HAP-1 (cell line): ENCODE measurements at regions not wholly inside any gene's neighbourhood (a gene's known extent, or its start where the extent isn't known, plus 50 kb on each side); places are given as distances from the start of the nearest gene placed in this dataset.

Experiments used
- DNase-seq, 2 experiments: peaks; one replicate each; pipeline ENCODE4 v3.0.0-alpha.2; 2016 to 2020; ENCODE audit warnings: low spot score in 2 of 2
- H3K27me3 ChIP-seq: fragments of 250-450 bp; sonication (Bioruptor Pico); 2 replicates; pipeline ENCODE4 v1.5.1; 2020; ENCODE audit warnings: low read depth, mild to moderate bottlenecking, moderate library complexity
- H3K36me3 ChIP-seq: fragments of 250-450 bp; sonication (Bioruptor Pico); replicated peaks from 2 replicates; pipeline ENCODE4 v1.5.1; 2020; ENCODE audit warnings: mild to moderate bottlenecking
- H3K4me1 ChIP-seq: fragments of 250-450 bp; sonication (Bioruptor Pico); 2 replicates; pipeline ENCODE4 v1.5.1; 2020; ENCODE audit warnings: mild to moderate bottlenecking
- H3K4me3 ChIP-seq: fragments of 250-450 bp; sonication (Bioruptor Pico); 2 replicates; pipeline ENCODE4 v1.5.1; 2020; ENCODE audit warnings: mild to moderate bottlenecking, moderate library complexity
- H3K9me3 ChIP-seq: fragments of 250-450 bp; sonication (Bioruptor Pico); 2 replicates; pipeline ENCODE4 v1.5.1; 2020; ENCODE audit warnings: mild to moderate bottlenecking, moderate library complexity
- in situ Hi-C: fragments of 300-500 bp; cut with MboI; formaldehyde crosslinking; loops from 3 replicates; pipeline ENCODE4 v1.14.3; 2020; ENCODE audit warnings: low sequenced_read_pairs, inconsistent platforms, mixed read lengths

DNA sequence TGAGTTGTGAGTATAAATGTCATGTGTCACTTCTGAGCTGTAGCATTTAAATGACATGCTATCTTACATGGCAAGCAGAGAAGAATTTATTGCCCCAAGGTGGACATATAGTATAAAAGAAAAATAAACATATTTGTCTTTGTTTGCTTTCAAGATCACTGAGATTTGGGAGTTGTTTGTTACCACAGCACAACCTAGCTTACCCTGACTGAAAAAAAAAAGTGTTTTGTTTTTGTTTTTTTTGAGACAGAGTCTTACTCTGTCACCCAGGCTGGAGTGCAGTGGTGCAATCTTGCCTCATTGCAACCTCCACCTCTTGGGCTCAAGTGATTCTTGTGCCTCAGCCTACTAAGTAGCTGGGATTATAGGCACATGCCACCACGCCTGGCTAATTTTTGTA lies 596.5 kb downstream of the MED13L start:
- H3K4me1 ChIP-seq, result no peaks in the 10 kb centered on the region
- in situ Hi-C loops, result no loop called here
- no peaks in the 10 kb centered on the region for H3K36me3 ChIP-seq
- H3K9me3 ChIP-seq, result no peaks in the 10 kb centered on the region
- no peaks in the 10 kb centered on the region for H3K27me3 ChIP-seq
- H3K4me3 ChIP-seq, result no peak overlapping the region
- DNase-seq, result no peak

DNA sequence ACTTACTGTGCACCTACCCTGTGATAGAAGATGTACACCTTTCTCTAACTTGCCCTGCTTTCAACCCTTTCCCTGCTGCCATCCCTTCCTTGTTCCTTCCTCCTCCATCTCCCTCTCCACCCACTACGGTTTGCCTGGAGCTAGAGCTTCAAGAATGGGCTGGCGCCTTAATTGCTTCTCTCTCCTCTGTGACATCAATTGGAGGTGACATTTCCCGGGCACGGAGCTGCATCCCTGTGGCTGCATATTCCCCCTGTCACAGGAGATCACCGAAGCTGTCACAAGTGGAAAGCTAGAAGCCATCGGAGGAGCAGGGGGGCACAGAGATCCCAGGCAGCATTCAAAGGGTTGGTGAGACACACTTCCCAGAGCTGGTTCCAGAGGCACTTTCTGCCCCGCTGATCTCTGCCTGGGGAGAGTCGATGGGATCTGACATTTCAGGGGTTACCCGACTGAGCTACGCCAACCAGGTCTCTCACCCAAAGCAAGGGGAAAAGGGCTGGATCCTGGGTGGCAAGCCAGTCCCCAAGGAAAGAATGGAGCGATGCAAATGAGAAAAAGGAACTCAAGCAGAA lies 604.9 kb downstream of the MED13L start:
- no peaks in the 10 kb centered on the region for H3K27me3 ChIP-seq
- no peak overlapping the region for H3K4me3 ChIP-seq
- no peaks in the 10 kb centered on the region for H3K36me3 ChIP-seq
- in situ Hi-C loops, result no loop called here
- H3K9me3 ChIP-seq, result no peaks in the 10 kb centered on the region
- H3K4me1 ChIP-seq, result no peaks in the 10 kb centered on the region
- DNase-seq, result no peak

DNA sequence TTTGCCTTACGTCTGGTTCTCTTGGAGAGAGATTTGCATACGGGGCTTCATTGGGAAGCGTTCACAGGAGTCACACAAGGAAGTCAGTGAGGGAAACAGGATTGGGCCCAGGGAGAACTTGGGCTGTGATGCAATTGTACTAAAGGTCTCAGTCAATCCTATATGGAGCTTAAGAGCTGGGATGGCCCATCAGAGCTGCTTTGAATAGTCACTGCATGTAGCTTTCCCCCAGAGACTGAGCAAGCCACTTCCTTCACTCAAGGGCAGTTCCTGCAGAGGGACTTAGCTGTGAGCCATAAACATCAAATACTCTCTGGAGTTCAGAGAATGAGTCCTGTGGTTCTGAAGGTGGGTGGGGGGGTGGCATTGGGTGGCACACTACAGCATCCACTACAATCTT lies 605.4 kb downstream of the MED13L start:
- Histone ChIP-seq H3K36me3 (no peaks in the 10 kb centered on the region), H3K4me1 (no peaks in the 10 kb centered on the region), H3K9me3 (no peaks in the 10 kb centered on the region), H3K27me3 (no peaks in the 10 kb centered on the region), H3K4me3 (no peak overlapping the region)
- DNase-seq, result no peak
- in situ Hi-C loops, result no loop called here

DNA sequence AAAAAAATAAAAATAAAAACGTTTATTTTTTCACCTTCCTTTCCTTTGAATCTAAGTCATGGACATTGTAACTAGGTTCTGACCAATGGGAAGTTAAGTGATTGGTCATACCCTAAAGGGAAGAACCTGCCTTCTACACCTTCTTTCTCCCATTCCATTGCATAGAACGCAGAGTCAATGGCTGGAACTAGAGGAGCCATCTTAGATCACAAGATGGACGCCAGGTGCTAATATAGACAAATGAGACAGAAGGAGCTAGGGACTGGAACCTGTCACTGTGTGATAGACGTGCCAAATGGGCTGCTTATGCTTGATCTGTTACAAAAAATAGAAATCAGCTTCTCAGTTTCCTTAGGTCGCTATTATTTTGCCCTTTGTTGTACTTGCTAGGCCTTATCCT lies 606.6 kb downstream of the MED13L start:
- H3K27me3 ChIP-seq, result no peaks in the 10 kb centered on the region
- in situ Hi-C loops, result no loop called here

DNA sequence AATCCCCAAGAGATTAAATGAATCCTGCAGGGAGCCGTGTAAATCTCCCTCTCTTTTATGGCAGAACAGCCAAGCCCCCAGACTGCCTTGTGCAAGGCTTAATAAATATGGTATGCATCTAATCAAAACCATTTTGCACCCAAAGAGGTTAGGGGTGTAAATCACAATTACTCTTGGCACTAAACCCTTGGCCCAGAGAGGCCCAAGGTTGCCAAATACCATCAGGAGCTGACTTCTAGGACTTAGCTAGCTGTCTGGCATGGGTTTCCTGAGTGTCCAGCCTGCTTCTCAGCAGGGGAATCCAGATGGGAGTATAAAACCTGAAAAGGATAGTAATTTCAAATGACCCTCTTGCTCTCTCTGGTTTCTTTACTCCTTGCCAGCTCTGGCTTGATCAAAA lies 610.4 kb downstream of the MED13L start:
- Histone ChIP-seq H3K27me3 (no peaks in the 10 kb centered on the region), H3K4me1 (no peaks in the 10 kb centered on the region), H3K4me3 (no peak overlapping the region), H3K36me3 (no peaks in the 10 kb centered on the region), H3K9me3 (no peaks in the 10 kb centered on the region)
- DNase-seq, result no peak
- in situ Hi-C loops, result no loop called here

More for the DNA sequence above, 606.6 kb downstream of the MED13L start:
- no peak for DNase-seq
- Histone ChIP-seq H3K4me1 (no peaks in the 10 kb centered on the region), H3K4me3 (no peak overlapping the region), H3K9me3 (no peaks in the 10 kb centered on the region), H3K36me3 (no peaks in the 10 kb centered on the region)

DNA sequence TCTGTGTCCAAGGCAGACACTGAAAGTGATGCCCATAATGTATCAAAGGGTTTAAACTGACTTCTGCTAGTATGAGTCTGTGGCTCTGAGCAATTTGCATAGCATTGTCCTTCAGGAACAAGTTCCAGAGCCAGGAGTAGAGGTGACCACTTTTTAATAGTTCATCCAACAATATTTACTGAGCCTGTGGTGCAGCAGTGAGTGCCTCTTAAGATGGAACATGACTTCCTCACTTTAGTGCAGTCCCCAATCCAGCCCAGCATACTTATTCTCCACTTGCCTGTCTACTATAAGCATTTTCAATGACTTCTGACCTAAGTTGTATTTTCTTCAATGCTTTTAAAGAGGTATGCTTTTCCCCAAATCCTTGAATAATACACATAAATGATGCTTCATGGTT lies 611.3 kb downstream of the MED13L start:
- no peaks in the 10 kb centered on the region for H3K36me3 ChIP-seq
- H3K4me3 ChIP-seq, result no peak overlapping the region
- H3K9me3 ChIP-seq, result no peaks in the 10 kb centered on the region
- no peaks in the 10 kb centered on the region for H3K4me1 ChIP-seq
- no peak for DNase-seq
- in situ Hi-C loops, result no loop called here
- no peaks in the 10 kb centered on the region for H3K27me3 ChIP-seq

DNA sequence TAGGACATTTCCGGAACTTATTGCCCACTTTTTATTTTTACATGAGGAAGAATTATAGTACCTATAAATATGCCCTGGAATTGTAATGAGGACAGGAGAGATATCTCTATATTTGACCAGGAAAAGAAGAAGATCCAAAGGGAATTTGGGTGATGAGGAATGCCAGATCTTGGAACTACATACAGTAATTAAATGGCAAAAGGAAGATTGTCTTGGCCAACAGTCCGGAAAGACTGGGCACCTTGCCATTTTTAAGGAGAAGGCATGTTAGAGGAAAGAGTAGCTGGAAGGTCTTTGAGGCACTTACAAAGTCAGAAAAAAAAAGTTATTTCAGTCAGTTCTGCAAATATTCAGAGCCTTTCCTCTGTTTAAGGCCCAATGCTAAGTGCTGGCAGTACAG lies 616.4 kb downstream of the MED13L start:
- in situ Hi-C loops, result no loop called here
- H3K36me3 ChIP-seq, result no peaks in the 10 kb centered on the region
- no peaks in the 10 kb centered on the region for H3K4me1 ChIP-seq
- no peaks in the 10 kb centered on the region for H3K27me3 ChIP-seq
- DNase-seq, result no peak
- H3K9me3 ChIP-seq, result no peaks in the 10 kb centered on the region
- no peak overlapping the region for H3K4me3 ChIP-seq

DNA sequence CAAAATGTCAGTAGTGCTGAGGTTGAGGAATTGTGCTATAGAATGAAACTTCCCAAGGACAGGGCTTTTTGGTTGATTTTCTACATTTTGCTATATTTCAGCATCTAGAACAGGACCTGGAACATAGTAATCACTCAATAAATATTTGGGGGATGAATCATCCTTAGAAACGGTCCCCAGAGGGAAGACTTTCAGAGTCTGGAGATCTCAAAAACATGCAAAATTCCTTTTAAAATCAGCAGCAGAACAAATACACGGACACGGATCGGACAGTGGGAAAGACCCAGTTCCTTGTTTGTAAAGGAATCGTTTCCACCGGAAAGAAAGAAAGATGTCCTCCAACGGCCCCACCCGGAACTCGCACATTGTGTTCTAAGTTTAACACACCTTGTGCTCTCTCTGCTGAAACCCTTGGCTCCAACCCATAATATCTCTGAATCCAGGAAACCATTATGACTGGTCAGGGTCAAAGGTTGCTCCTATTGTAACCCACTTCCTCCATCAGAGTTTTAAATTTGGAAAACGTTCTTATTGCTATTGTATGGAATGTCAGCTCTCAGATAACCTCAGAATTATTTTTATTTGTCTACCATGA lies 617.2 kb downstream of the MED13L start:
- H3K4me3 ChIP-seq, result no peak overlapping the region
- in situ Hi-C loops, result no loop called here

DNA sequence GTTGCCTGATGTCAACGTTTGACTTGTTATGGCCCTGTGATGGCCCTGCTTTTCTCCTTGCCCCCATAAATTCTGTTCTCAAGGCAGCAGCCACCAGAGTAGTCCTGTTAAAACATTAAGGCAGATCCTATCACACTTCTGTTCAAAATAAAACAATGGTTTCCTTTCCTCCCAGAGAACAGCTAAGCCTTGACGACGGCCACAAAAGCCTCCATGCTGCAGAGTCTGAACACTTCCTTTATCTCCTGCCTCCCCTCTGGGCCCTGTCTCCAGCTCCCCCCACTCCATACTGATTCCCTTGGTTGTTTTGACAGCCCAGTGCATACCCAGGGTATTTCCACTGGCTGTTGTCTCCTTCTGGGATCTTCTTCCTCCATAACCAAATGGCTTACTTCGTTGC lies 618.1 kb downstream of the MED13L start:
- in situ Hi-C loops, result no loop called here
- H3K9me3 ChIP-seq, result no peaks in the 10 kb centered on the region
- no peak overlapping the region for H3K4me3 ChIP-seq
- no peaks in the 10 kb centered on the region for H3K4me1 ChIP-seq
- DNase-seq, result no peak
- H3K36me3 ChIP-seq, result no peaks in the 10 kb centered on the region
- 0 out of 2 replicates have a peak, but pooled peaks cover 4% of the 10 kb centered on the region for H3K27me3 ChIP-seq

More for the DNA sequence above, 617.2 kb downstream of the MED13L start:
- H3K27me3 ChIP-seq, result no peaks in the 10 kb centered on the region
- no peaks in the 10 kb centered on the region for H3K36me3 ChIP-seq
- H3K4me1 ChIP-seq, result no peaks in the 10 kb centered on the region
- H3K9me3 ChIP-seq, result no peaks in the 10 kb centered on the region
- DNase-seq, result no peak

DNA sequence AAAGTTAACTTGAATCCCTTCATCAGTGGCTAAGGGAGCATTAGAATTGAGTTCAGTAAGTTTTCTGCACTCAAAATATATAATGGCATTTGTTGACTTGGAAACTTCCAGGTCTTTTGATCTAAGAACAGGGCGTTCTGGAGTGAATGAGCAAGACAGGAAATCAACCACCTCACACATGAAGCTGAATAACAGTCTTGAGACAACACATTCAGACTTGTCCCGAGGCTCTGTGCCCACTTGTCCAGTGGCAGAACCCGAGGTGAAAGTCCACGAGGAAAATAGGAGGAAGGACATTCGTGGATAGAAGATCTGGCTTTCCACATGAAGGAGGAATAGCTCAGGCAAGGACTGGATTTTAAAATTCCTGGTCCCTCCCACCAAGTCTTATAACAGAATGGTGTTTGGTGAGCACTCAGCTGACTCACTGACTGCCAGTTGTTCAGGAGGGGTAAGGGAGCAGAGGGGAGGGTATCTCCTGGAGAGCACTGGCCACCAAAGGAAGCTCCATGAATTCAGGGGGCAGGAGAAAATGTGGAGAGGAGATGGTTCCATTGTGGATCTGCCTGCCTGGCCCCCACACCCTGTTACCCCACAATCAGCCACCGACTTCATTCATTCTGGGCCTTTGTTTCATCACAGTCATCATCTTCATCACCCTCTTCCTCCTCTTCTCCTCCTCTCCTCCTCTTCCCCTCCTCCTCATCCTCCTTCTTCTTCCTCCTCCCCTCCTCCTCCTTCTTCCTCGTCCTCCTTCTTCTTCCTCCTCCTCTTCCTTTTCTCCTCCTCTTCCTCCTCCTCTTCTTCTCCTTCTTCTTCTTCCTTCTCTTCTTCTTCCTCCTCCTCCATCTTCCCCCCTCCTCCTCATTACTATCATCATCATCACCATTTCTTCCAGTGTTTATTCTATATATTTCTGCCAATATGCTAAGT lies 620.1 kb downstream of the MED13L start:
- 0 out of 2 replicates have a peak, but pooled peaks cover 4% of the 10 kb centered on the region for H3K27me3 ChIP-seq
- H3K4me1 ChIP-seq, result no peaks in the 10 kb centered on the region
- no peaks in the 10 kb centered on the region for H3K36me3 ChIP-seq
- no peak for DNase-seq
- in situ Hi-C loops, result no loop called here
- no peak overlapping the region for H3K4me3 ChIP-seq
- no peaks in the 10 kb centered on the region for H3K9me3 ChIP-seq

DNA sequence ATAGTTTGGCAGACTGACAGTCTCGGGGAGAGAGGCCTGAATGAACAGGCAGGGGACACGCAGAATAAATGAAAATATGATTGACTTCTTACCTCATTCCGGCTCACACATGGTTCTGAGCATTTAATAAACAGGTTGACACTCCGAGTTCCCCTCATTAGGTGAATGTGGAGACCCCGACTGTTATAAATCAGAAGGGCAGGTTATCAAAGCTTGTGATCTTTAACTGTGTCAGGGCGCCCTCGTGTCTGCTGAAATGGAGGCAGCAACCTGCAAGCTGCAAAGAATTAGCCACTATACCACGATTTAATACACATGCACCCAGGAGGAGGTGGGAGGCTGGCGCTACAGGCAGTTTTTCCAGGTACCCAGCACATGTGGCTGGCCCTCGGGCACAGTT lies 627.5 kb downstream of the MED13L start:
- in situ Hi-C loops, result no loop called here
- no peak for DNase-seq
- no peaks in the 10 kb centered on the region for H3K36me3 ChIP-seq
- H3K4me3 ChIP-seq, result no peak overlapping the region
- no peaks in the 10 kb centered on the region for H3K4me1 ChIP-seq
- no peaks in the 10 kb centered on the region for H3K9me3 ChIP-seq
- 0 out of 2 replicates have a peak, but pooled peaks cover 2% of the 10 kb centered on the region for H3K27me3 ChIP-seq

DNA sequence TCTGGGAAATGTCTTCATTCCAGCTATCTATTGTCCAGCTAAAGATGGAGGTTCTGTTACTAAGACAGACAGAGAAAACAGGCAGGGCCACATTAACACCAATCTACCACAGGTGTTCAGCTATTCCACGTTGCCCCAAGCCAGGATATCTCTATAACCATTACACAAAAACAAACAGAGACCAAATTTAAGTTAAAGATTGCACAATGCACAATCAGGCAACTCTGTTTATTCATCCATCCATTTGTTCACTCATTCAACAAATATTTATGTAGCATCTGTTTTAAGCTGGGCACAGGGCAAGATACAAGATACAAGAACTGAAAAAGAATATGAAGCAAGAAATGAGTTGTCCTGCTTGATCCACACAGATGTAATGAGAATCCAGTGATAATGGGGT lies 629.0 kb downstream of the MED13L start:
- H3K4me1 ChIP-seq, result no peaks in the 10 kb centered on the region
- no peak for DNase-seq
- no peak overlapping the region for H3K4me3 ChIP-seq
- H3K36me3 ChIP-seq, result no peaks in the 10 kb centered on the region
- H3K27me3 ChIP-seq, result no peaks in the 10 kb centered on the region
- in situ Hi-C loops, result no loop called here
- H3K9me3 ChIP-seq, result no peaks in the 10 kb centered on the region

DNA sequence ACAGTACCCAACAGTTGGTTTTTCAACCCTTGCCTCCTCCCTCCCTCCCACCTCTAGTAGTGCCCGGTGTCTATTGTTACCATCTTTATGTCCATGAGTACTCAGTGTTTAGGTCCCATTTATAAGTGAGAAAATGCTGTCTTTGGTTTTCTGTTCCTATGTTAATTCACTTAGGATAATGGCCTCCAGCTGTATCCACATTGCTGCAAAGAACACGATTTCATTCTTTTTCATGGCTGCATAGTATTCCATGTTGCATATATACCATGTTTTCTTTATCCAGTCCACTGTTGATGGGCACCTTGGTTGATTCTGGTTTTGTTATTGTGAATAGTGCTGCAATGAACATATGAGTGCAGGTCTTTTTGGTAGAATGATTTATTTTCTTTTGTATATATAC lies 631.3 kb downstream of the MED13L start:
- DNase-seq, result no peak
- no peaks in the 10 kb centered on the region for H3K4me1 ChIP-seq
- H3K4me3 ChIP-seq, result no peak overlapping the region
- no peaks in the 10 kb centered on the region for H3K36me3 ChIP-seq
- H3K27me3 ChIP-seq, result no peaks in the 10 kb centered on the region
- in situ Hi-C loops, result no loop called here
- no peaks in the 10 kb centered on the region for H3K9me3 ChIP-seq

DNA sequence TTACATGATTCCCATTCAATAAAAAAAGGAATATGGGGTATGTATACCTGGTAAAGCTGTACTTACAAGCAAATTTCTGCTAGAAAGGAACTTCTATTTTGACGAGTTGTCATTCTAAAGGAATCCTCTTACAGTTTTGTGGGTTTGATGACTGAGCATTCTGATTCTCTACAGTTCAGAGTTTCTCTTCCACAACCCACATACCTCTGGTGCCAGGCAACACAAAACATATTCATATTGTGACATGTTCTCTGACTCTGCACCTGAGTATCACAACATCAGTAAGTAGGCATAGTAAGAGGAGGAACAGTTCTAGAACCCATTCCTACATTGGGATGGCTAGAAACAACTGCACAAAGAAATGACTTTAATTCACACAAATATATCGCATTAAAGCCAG lies 636.6 kb downstream of the MED13L start:
- DNase-seq, result no peak
- H3K4me3 ChIP-seq, result no peak overlapping the region
- H3K4me1 ChIP-seq, result no peaks in the 10 kb centered on the region
- in situ Hi-C loops, result no loop called here
- H3K36me3 ChIP-seq, result no peaks in the 10 kb centered on the region
- no peaks in the 10 kb centered on the region for H3K9me3 ChIP-seq
- no peaks in the 10 kb centered on the region for H3K27me3 ChIP-seq
